SH-SY5Y (cell line): ENCODE measurements at regions not wholly inside any gene's neighbourhood (a gene's known extent, or its start where the extent isn't known, plus 50 kb on each side); places are given as distances from the start of the nearest gene placed in this dataset.

ENCODE experiments used
- GATA2 ChIP-seq: IDR thresholded peaks from 2 replicates; pipeline ENCODE4 v1.6.1; 2011; ENCODE audit warnings: mild to moderate bottlenecking, low read depth, low read length
- GATA3 ChIP-seq: IDR thresholded peaks from 2 replicates; pipeline ENCODE4 v1.6.1; 2011; ENCODE audit warnings: low read depth, mild to moderate bottlenecking, low read length, moderate library complexity

DNA sequence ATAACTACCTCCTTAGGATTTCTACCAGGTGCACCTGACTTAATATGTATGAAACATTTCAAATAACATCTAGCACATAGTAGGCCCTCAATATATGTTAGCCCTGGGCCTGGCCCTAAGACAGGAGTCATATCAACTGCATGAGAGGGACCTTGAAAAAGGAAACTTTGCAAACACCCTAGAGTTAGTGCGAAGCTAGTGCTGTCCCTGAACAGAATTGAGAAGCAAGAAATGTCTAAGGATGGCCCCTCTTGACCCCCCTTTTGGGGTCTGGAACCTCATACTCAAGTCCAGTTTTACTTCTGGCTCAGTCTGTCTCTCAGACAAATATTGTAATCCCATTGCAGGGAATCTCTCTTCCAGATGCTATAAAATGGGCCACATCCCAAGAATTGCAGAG is 80.5 kb downstream of the CBLN1 start:
- no peak for TF ChIP-seq GATA2
- no peak for TF ChIP-seq GATA3
